Mucosa of descending colon (tissue), 3 donors: ENCODE measurements at regions not wholly inside any gene's neighbourhood (a gene's known extent, or its start where the extent isn't known, plus 50 kb on each side); places are given as distances from the start of the nearest gene placed in this dataset.
A peak's percentile ranks its signal among the peaks of the same experiment; 100 is the strongest.

Experiments
- ATAC-seq: fragments of 200-7000 bp; cut with Tn5 transposase; one replicate; pipeline ENCODE4 v1.9.1; 2020; ENCODE audit warnings: mild to moderate bottlenecking, moderate library complexity
- DNase-seq, 3 donors: peaks; one replicate each; pipeline ENCODE4 v3.0.0-alpha.2; 2020
- H3K36me3 ChIP-seq: fragments of 200-600 bp; one replicate; pipeline ENCODE4 v1.8.0; 2021; ENCODE audit warnings: low read depth, mild to moderate bottlenecking
- H3K4me1 ChIP-seq: fragments of 200-600 bp; one replicate; pipeline ENCODE4 v1.8.0; 2021; ENCODE audit warnings: low read depth, mild to moderate bottlenecking
- H3K4me3 ChIP-seq: fragments of 200-600 bp; one replicate; pipeline ENCODE4 v1.8.0; 2021; ENCODE audit warnings: mild to moderate bottlenecking
- H3K9me3 ChIP-seq: fragments of 200-600 bp; one replicate; pipeline ENCODE4 v1.8.0; 2021; ENCODE audit warnings: mild to moderate bottlenecking
- CTCF ChIP-seq: fragments of 200-600 bp; IDR thresholded peaks from one replicate; pipeline ENCODE4 v1.8.0; 2022; ENCODE audit warnings: antibody characterized with exemption, mild to moderate bottlenecking
- intact Hi-C, 2 donors: fragments of 100-400 bp; cut with DNase I in 1 of 2; cut with micrococcal nuclease in 1 of 2; formaldehyde crosslinking; loops; one replicate each; pipeline versions ENCODE4 v1.11.0 to v1.11.1; 2022; cut with DNase I, micrococcal nuclease
- donor health status: DM: no; HTN: no; CAD: no; lungs with moderate emphysema.
- donor health status: DM: no; HTN: no; CAD: no.
- donor health status: DM: no; HTN: yes; CAD: no.

- no peak for ATAC-seq
Observed at GRCh38 chr21:38725196-38726157, 80.3 kb upstream of the ETS2 start.

DNA sequence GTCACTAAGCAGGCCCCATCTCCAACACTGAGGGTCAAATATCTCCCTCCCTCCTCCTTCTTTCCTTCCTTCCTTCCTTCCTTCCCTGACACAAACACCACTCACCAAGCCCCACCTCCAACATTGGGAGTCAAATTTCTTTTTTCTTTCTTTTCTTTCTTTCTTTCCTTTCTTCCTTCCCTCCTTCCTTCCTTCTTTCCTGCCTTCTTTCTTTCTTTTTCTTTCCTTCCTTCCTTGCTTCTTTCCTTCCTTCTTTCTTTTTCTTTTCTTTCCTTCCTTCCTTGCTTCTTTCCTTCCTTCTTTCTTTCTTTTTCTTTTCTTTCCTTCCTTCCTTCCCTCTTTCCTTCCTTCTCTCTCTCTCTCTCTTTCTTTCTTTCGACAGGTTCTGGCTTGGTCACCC lies 79.2 kb upstream of the ETS2 start:
- intact Hi-C loops: loop anchor here in 1 of 2 donors (5.0 kb wide), 1 partner anchor 416 kb away; no protein-coding TSS in a partner anchor
- H3K9me3 ChIP-seq: peaks cover 15% of the 10 kb centered on the region
- no peak for TF ChIP-seq CTCF
- no peak for ATAC-seq
- no peaks in the 10 kb centered on the region for H3K4me1 ChIP-seq
- no peak for DNase-seq
- H3K4me3 ChIP-seq: no peak overlapping the region
- H3K36me3 ChIP-seq: no peaks in the 10 kb centered on the region

More at GRCh38 chr21:38725196-38726157, 80.3 kb upstream of the ETS2 start:
- no peak for TF ChIP-seq CTCF
- peaks cover 15% of the 10 kb centered on the region for H3K9me3 ChIP-seq
- no peak overlapping the region for H3K4me3 ChIP-seq
- H3K4me1 ChIP-seq: no peaks in the 10 kb centered on the region
- H3K36me3 ChIP-seq: no peaks in the 10 kb centered on the region
- intact Hi-C loops: loop anchor here in 1 of 2 donors (5.0 kb wide), 1 partner anchor 417 kb away; no protein-coding TSS in a partner anchor
- no peak for DNase-seq

- TF ChIP-seq CTCF: no peak
- H3K4me3 ChIP-seq: no peak overlapping the region
- H3K36me3 ChIP-seq: no peaks in the 10 kb centered on the region
- H3K4me1 ChIP-seq: peaks cover 4% of the 10 kb centered on the region
- DNase-seq (no peak), ATAC-seq (no peak)
- intact Hi-C loops: loop anchor here in 1 of 2 donors (5.0 kb wide), 1 partner anchor 413 kb away; no protein-coding TSS in a partner anchor
- H3K9me3 ChIP-seq: peaks cover 15% of the 10 kb centered on the region
Observed at GRCh38 chr21:38729291-38729690, 76.4 kb upstream of the ETS2 start.

DNA sequence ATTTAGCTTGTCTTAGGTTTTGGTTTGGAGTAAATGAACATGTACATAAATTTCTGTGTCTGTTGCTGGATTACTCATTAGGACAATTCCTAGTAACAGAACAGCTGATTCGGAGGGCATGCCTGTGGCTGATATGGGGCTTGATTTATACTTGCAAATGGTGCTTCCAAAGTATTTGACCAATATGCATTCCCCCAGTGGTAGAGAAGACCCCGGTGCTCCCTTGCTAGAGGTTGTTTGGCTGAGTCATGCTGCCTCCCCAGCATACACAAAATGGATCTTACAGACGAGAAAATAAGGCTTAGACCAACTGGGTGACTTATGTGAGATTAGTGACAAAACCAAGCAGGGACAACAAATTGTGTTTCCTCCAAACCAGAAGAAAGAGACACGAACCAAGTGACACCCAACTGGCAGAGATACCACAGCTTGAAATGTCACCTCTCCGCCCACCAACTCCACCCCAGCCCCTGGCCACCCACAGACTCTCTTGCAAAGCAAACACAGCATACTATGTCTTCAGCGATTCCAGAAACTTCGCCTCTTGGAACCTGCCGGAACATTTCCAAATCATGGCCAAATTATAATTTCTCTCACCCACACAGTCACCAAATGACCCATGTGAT lies 75.9 kb upstream of the ETS2 start:
- DNase-seq (no peak), ATAC-seq (no peak)
- peaks cover 14% of the 10 kb centered on the region for H3K9me3 ChIP-seq
- TF ChIP-seq CTCF: no peak
- no peak overlapping the region for H3K4me3 ChIP-seq
- H3K36me3 ChIP-seq: no peaks in the 10 kb centered on the region
- peaks cover 9% of the 10 kb centered on the region for H3K4me1 ChIP-seq
- intact Hi-C loops: loop anchor here (5.0 kb wide), 2 partner anchors 407 to 412 kb away; no protein-coding TSS in a partner anchor

DNA sequence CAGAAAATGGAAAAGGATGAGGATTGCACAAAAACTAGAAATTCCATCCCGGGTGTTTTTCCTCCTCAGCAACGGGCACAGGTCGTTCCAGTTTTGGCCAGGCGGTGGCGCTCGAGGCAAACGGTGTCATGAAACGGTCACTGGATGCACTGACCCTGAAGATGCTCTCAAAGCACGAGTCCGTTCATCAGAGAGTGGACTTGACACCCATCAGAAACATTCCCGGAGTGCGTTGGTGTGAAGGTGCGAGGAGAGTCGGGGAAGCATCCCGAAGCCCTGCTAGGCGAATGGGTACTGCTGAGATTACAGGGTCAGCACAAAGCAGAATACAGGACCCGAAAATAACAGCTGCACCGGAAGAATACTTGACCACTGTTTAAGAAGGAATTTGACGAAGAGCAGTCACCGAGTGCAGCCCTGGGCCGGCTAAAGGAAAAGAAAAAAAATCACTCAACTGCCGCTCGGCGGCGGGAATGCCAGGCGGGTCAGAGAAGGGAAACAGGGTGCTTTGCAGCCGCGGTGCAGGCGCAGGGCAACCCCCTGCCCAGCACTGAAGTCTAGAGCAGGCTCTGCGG lies 71.7 kb upstream of the ETS2 start:
- no peaks in the 10 kb centered on the region for H3K9me3 ChIP-seq
- H3K4me3 ChIP-seq: no peak overlapping the region
- ATAC-seq: peak; percentile 94
- no peaks in the 10 kb centered on the region for H3K36me3 ChIP-seq
- H3K4me1 ChIP-seq: peaks cover 10% of the 10 kb centered on the region
- DNase-seq: peak; percentile 89 to 99 (median 96)
- intact Hi-C loops: loop anchor here in 1 of 2 donors (5.0 kb wide), 1 partner anchor 403 kb away; no protein-coding TSS in a partner anchor
- peak; percentile 88 for TF ChIP-seq CTCF
